Activated CD4-positive, alpha-beta T cell treated with anti-CD3 and anti-CD28 coated beads, Interleukin-2, amount 50 U/mL, for 48 hours (primary cell): ENCODE measurements at regions not wholly inside any gene's neighbourhood (a gene's known extent, or its start where the extent isn't known, plus 50 kb on each side); places are given as distances from the start of the nearest gene placed in this dataset.
"Not testable (repeated sequence)": the region's sequence is repeated elsewhere in the genome, so short reads cannot be mapped to it uniquely, and the experiment has no call there.

ENCODE experiments used
- DNase-seq, 2 experiments: peaks; one replicate each; pipeline ENCODE4 v3.0.0-alpha.2; 2020

DNA sequence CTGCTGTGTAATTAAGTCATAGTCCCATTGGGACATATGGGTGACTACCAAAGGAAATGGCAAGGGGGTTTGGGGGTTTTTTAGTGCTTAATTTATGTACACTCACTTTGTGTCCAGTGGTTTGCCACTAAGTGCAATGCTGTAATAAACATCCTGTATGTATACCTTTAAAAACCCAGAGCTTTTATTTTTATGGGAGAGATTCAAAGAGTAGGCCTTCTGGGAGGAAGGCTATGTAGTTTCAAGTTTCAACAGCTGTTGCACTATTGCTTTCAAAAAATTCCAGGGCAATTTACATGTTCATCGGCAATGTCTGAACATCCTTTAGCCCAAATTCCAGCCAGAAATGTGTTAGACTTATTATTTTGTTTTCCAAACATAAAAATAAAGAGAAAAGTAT lies 744.7 kb downstream of the XPNPEP1 start:
- no peak for DNase-seq

- no peak for DNase-seq
These were observed 748.8 kb downstream of the XPNPEP1 start for GRCh38 chr10:109174526-109174925.

- no peak for DNase-seq
These were observed 749.4 kb downstream of the XPNPEP1 start for GRCh38 chr10:109173937-109174336.

- no peak for DNase-seq
These were observed 750.2 kb downstream of the XPNPEP1 start for GRCh38 chr10:109173121-109173520.

DNA sequence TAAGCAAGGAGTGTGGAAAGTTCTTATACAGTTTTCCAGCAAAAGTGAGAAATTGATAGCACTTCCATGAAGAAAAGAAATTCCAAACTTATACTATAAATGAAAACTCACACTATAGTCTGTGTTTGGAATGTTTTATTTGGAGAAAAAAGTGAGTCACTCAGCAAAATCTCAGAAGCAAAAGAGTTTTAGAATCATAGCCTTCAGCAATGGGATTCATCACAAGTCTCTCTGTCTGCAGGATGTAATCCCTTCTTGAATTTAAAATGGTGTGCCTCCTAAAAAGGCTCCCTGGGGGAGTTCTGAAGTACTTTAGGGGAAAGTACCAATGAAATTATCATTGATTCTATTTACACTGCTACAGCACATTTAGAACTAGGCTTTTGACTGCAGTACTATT lies 756.4 kb downstream of the XPNPEP1 start:
- DNase-seq = no peak

DNA sequence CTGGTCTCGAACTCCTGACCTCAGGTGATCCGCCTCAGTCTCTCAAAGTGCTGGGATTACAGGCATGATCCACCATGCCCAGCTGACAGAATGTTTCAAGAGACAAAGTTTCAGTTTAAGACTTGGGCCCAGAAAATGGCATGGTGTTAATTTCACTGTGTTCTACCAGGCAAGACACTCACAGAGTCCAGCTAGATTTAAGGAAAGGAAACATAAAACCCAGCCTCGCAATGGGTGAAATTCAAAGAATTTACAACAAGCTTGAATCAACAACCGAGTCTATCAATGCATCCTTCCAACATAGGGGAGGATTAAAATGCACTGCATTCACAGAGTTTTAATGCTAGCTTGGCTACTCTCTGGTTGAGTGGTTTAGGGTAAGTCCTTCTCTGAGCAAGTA lies 764.0 kb downstream of the XPNPEP1 start:
- no peak for DNase-seq

- no peak for DNase-seq
These were observed 766.9 kb downstream of the XPNPEP1 start for GRCh38 chr10:109156396-109156795.

DNA sequence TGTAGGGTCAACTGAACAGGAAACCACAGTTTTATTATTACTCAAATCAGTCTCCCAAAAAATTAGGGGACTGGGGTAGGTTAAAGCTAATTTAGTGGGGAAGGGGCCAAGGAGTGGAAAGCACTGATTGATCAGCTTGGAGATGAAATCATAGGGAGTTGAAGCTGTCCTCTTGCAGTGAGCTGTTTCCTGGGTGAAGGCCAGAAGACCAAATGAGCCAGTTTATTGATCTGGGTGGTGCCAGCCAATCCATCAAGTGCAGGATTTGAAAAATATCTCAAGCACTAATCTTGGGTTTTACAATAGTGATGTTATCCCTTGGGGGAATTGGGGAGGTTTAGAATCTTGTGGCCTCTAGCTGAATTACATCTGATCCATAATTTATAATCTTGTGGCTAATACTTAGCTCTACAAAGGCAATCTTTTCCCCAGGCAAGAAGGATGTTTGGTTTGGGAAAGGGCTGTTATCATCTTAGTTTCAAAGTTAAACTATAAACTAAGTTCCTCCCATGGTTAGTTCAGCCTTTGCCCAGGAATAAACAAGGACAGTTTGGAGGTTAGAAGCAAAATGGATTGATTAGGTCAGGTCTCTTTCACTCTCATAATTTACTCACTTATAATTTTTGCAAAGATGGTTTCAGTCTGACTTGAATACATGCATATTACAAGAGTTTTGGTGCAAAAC lies 773.5 kb downstream of the XPNPEP1 start:
- no peak for DNase-seq

- no peak for DNase-seq
These were observed 795.9 kb downstream of the XPNPEP1 start for GRCh38 chr10:109127363-109127762.

GRCh38 chr10:109126541-109126940 lies 796.8 kb downstream of the XPNPEP1 start:
- no peak for DNase-seq

DNA sequence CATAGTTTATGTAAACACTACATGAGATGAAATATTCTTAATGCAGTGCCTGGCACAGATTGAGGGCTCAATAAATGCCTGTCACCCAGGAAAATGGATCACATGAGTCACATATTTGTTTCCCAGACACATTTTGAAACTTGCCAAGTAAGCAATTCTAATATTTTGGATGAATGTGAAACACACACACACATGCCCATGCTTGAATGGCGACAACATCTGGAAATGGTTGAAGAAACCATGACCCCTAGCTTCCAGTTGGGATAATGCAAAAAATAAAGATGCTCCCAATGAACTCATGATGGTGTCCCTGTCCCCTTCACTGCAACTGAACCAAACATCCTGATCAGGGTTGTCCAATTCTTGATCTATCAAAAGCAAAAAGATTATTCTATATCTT lies 797.3 kb downstream of the XPNPEP1 start:
- no peak for DNase-seq

- DNase-seq = no peak
These were observed 808.1 kb downstream of the XPNPEP1 start for GRCh38 chr10:109115179-109115578.

GRCh38 chr10:109114579-109114978 lies 808.7 kb downstream of the XPNPEP1 start:
- no peak for DNase-seq

- no peak for DNase-seq
These were observed 816.7 kb downstream of the XPNPEP1 start for GRCh38 chr10:109106604-109107003.

DNA sequence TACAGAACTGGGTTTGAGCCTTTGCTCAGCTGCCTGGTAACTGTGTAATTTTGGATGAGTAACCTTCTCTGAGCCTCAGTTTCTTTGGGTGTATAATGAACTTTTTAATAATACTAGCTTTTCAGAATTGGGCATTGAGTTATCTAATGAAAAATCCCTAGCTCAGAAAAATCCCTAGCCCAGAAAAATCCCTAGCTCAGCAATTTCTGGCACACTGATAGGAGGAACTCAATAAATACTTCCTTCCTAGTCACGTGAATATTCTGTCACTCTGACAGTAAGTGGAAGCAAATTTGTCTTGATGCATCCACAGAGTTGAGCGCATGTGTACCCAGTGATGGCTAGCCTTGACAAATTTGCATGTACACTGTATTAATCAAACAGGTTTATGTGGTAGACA lies 817.6 kb downstream of the XPNPEP1 start:
- no peak for DNase-seq

DNA sequence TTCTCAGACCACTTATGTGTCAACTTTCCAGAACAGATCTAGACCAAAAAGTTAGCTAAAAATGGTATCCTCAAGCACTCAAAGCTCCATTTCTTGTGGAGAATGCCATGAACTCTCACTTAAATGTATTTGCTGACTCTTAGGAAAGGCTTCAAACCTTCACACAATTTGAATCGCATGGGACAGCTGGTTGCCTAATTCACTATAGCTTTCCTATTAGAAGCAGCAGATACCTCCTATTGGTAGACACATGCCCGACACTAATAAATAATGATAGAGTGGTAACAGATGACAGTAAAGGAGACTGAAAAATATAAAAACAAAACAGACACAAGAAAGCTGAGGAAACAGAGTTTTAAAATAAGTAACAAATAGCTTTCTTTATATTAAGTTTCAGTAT lies 818.5 kb downstream of the XPNPEP1 start:
- no peak for DNase-seq

GRCh38 chr10:109103278-109103677 lies 820.0 kb downstream of the XPNPEP1 start:
- DNase-seq = no peak

- DNase-seq = no peak
These were observed 833.5 kb downstream of the XPNPEP1 start for GRCh38 chr10:109089779-109090178.

DNA sequence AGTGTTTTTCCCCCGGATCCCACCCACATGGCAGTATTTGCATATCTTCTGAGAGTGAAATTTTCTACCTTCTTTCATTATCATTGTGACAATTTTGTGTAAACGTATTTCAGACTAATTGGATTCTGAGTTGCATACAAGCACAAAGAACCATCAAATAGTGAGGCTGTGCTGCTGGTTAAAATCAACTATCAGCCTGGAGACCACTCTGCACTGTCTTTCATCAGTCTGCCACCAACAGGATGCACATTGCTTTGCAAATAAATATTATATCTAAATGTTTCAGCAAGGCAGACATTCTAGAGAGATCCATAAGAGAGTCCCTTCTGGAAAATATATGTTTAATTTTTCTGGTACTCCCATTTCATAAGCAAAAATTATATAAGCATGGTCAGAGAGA lies 851.8 kb downstream of the XPNPEP1 start:
- no peak for DNase-seq

GRCh38 chr10:109070492-109070891 lies 852.8 kb downstream of the XPNPEP1 start:
- DNase-seq = no peak

DNA sequence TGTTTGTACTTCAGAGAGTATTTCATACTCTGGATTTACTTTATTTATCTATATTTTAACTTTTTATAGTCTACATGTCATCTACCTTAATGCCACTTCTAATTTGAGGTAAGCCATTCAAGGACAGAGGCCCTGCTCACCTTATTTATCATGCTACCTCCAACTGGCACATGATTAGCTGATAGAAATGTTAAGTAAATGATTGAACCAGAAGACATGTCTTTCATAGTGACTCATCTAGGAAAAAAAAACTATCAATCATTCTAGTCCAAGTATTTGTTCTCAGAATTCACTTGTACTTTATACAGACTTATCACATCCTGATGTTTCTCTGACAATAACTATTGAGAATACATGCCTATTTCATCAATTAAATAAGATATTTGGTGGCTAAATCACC lies 856.3 kb downstream of the XPNPEP1 start:
- DNase-seq = no peak

DNA sequence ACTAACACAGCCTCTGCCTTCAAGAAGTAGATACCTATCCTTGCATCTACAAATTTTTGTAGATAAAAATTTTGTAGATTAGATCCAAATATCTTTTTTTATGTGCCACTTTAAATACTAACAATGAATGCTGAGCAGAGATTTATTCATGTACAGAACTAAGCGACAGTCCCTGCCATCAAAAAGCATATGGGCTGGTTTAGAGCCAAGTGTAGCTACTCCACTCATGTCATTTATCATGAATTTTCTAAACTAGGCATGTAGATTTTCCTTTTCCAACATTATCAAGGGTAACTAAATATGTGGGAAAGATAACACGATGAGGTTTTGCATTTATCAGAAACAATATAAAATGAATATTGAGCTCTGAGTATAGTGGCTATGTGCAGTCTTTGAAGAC lies 857.5 kb downstream of the XPNPEP1 start:
- no peak for DNase-seq

DNA sequence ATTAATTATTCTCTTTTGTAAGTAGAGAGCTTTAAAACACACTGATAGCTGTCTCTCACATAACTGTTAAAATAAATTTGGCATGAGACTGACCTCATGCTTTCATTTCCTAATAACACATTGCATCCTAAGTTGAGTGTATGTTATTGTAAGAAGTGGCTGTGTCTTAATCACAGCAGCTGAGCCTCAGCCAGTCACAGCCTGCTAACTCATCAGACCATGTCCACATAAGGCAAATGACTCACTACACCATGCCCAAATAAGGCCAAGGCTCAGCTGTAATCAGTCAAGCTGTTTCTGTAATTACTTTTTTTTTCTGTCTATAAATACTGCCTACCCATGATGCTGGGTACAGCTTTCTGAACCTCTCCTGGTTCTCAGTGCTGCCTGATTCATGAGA lies 860.9 kb downstream of the XPNPEP1 start:
- no peak for DNase-seq

DNA sequence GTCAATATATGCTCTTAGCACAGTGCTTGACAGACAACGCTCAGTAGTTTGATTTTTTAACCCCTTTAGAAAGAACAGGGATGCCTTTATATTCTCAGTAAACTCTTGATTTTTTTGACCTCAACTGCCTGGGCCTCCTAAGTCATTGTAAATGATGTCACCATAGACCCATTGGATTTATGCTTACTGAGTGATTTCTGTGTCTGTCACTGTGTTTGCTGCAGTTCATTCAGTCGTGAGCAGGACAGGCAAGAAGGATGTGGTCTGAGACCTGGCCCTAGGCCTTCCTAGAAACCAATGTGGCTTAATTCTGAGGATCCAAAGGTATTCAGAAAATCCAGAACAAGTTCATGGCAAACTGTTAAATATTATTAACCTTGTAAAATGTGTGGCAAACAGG lies 868.1 kb downstream of the XPNPEP1 start:
- no peak for DNase-seq

DNA sequence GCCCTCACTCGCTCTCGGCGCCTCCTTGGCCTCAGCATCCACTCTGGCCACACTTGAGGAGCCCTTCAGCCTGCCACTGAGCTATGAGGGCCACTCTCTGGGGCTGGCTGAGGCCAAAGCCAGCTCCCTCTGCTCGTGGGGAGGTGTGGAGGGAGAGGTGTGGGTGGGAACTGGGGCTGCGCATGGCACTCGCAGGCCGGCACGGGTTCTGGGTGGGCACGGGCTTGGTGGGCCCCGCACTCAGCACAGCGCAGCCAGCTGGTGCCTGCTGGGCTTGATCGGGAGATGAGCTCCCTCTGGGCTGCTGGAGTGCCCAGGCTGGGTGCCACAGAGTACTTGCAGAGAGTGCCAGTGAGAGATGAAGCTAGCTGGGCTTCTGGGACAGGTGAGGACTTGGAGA lies 875.5 kb downstream of the XPNPEP1 start:
- DNase-seq = no peak

- not testable (repeated sequence) for DNase-seq
These were observed 876.9 kb downstream of the XPNPEP1 start for GRCh38 chr10:109046427-109046826.
